Hematopoietic multipotent progenitor cell (in vitro differentiated cells): ENCODE measurements at regions not wholly inside any gene's neighbourhood (a gene's known extent, or its start where the extent isn't known, plus 50 kb on each side); places are given as distances from the start of the nearest gene placed in this dataset.
"Not testable (repeated sequence)": the region's sequence is repeated elsewhere in the genome, so short reads cannot be mapped to it uniquely, and the experiment has no call there.

ENCODE experiments used
- DNase-seq, 3 donors: peaks; one replicate each; pipeline ENCODE4 v3.0.0-alpha.2; 2011 to 2015; ENCODE audit warnings: low read depth in 2 of 3, low spot score in 2 of 3

GRCh38 chr6:27684264-27685211 is 211.6 kb upstream of the ZNF184 start:
- peak in 2 of 3 donors; percentile 60 to 86 for DNase-seq

- no peak for DNase-seq
Observed at GRCh38 chr6:27679964-27680694, 207.2 kb upstream of the ZNF184 start.

- peak in 1 of 3 donors; percentile 32 for DNase-seq
Observed at GRCh38 chr6:27679308-27679963, 206.5 kb upstream of the ZNF184 start.

GRCh38 chr6:27678469-27678868 is 205.6 kb upstream of the ZNF184 start:
- peak in 2 of 3 donors; percentile 52 to 56 for DNase-seq

GRCh38 chr6:27674882-27675281 is 202.0 kb upstream of the ZNF184 start:
- DNase-seq: no peak

GRCh38 chr6:27672113-27672799 is 199.4 kb upstream of the ZNF184 start:
- peak in 2 of 3 donors; percentile 35 to 66 for DNase-seq

GRCh38 chr6:27669624-27670301 is 196.9 kb upstream of the ZNF184 start:
- peak in 1 of 3 donors; percentile 34 for DNase-seq

GRCh38 chr6:27669295-27669623 is 196.4 kb upstream of the ZNF184 start:
- DNase-seq: peak in 2 of 3 donors; percentile 32 to 41

- peak in 2 of 3 donors; percentile 29 to 74 for DNase-seq
Observed at GRCh38 chr6:27668442-27669294, 195.8 kb upstream of the ZNF184 start.

GRCh38 chr6:27667657-27668441 is 194.9 kb upstream of the ZNF184 start:
- DNase-seq: peak in 2 of 3 donors; percentile 42 to 56

GRCh38 chr6:27667016-27667656 is 194.2 kb upstream of the ZNF184 start:
- no peak for DNase-seq

GRCh38 chr6:27662769-27663168 is 189.9 kb upstream of the ZNF184 start:
- DNase-seq: no peak

GRCh38 chr6:27662212-27662611 is 189.3 kb upstream of the ZNF184 start:
- DNase-seq: not testable (repeated sequence)

- not testable (repeated sequence) for DNase-seq
Observed at GRCh38 chr6:27653143-27653825, 180.4 kb upstream of the ZNF184 start.

- no peak for DNase-seq
Observed at GRCh38 chr6:27651371-27651732, 178.4 kb upstream of the ZNF184 start.

GRCh38 chr6:27650620-27651370 is 177.9 kb upstream of the ZNF184 start:
- peak in 2 of 3 donors; percentile 53 to 70 for DNase-seq

GRCh38 chr6:27644528-27644927 is 171.6 kb upstream of the ZNF184 start:
- no peak for DNase-seq
